Stimulated activated CD4-positive, alpha-beta T cell treated with anti-CD3 and anti-CD28 coated beads, Interleukin-4, amount 100 ng/mL, for 4 hours (primary cell): ENCODE measurements at regions not wholly inside any gene's neighbourhood (a gene's known extent, or its start where the extent isn't known, plus 50 kb on each side); places are given as distances from the start of the nearest gene placed in this dataset.
"Not testable (repeated sequence)": the region's sequence is repeated elsewhere in the genome, so short reads cannot be mapped to it uniquely, and the experiment has no call there.

Experiments used
- DNase-seq, 2 experiments: peaks; one replicate each; pipeline ENCODE4 v3.0.0-alpha.2; 2020

GRCh38 chr2:37573451-37574388, 97.7 kb downstream of the CDC42EP3 start:
- DNase-seq = no peak

GRCh38 chr2:37575780-37576179, 95.7 kb downstream of the CDC42EP3 start:
- DNase-seq = no peak

GRCh38 chr2:37576194-37576593, 95.2 kb downstream of the CDC42EP3 start:
- not testable (repeated sequence) for DNase-seq

- no peak for DNase-seq
Measured at GRCh38 chr2:37576831-37577230, 94.6 kb downstream of the CDC42EP3 start.

- no peak for DNase-seq
Measured at GRCh38 chr2:37579192-37579713, 92.2 kb downstream of the CDC42EP3 start.

- not testable (repeated sequence) for DNase-seq
Measured at GRCh38 chr2:37579949-37580348, 91.5 kb downstream of the CDC42EP3 start.

GRCh38 chr2:37581433-37581832, 90.0 kb downstream of the CDC42EP3 start:
- no peak for DNase-seq

- DNase-seq = peak in 1 of 2 experiments; percentile 16
Measured at GRCh38 chr2:37582481-37583220, 88.8 kb downstream of the CDC42EP3 start.

GRCh38 chr2:37583402-37583801, 88.0 kb downstream of the CDC42EP3 start:
- no peak for DNase-seq

GRCh38 chr2:37583867-37584266, 87.6 kb downstream of the CDC42EP3 start:
- DNase-seq = no peak

GRCh38 chr2:37585295-37585908, 86.0 kb downstream of the CDC42EP3 start:
- DNase-seq = peak in 1 of 2 experiments; percentile 53

- peak; percentile 50 to 84 for DNase-seq
Measured at GRCh38 chr2:37585982-37586621, 85.3 kb downstream of the CDC42EP3 start.

GRCh38 chr2:37586663-37587317, 84.7 kb downstream of the CDC42EP3 start:
- DNase-seq = no peak

- no peak for DNase-seq
Measured at GRCh38 chr2:37587817-37588216, 83.6 kb downstream of the CDC42EP3 start.

- no peak for DNase-seq
Measured at GRCh38 chr2:37588316-37588777, 83.1 kb downstream of the CDC42EP3 start.

GRCh38 chr2:37589298-37589697, 82.1 kb downstream of the CDC42EP3 start:
- DNase-seq = no peak

- DNase-seq = no peak
Measured at GRCh38 chr2:37590119-37590571, 81.3 kb downstream of the CDC42EP3 start.
